Suprapubic skin (tissue), 4 donors: ENCODE measurements at regions not wholly inside any gene's neighbourhood (a gene's known extent, or its start where the extent isn't known, plus 50 kb on each side); places are given as distances from the start of the nearest gene placed in this dataset.
A peak's percentile ranks its signal among the peaks of the same experiment; 100 is the strongest.
"Not testable (repeated sequence)": the region's sequence is repeated elsewhere in the genome, so short reads cannot be mapped to it uniquely, and the experiment has no call there.

ENCODE experiments used
- DNase-seq, 2 donors: peaks; one replicate each; pipeline ENCODE4 v3.0.0-alpha.2; 2019; ENCODE audit warnings: low spot score in 2 of 2
- H3K27ac ChIP-seq: fragments of 200-600 bp; sonication (generic); one replicate; pipeline ENCODE4 v1.5.1; 2019
- H3K27me3 ChIP-seq: fragments of 200-600 bp; sonication (generic); one replicate; pipeline ENCODE4 v1.5.1; 2019
- H3K36me3 ChIP-seq: fragments of 200-600 bp; sonication (generic); one replicate; pipeline ENCODE4 v1.5.1; 2019
- H3K4me1 ChIP-seq: fragments of 200-600 bp; sonication (generic); one replicate; pipeline ENCODE4 v1.5.1; 2019
- H3K4me3 ChIP-seq: fragments of 200-600 bp; sonication (generic); one replicate; pipeline ENCODE4 v1.5.1; 2019; ENCODE audit warnings: mild to moderate bottlenecking
- H3K9me3 ChIP-seq: fragments of 200-600 bp; sonication (generic); one replicate; pipeline ENCODE4 v1.5.1; 2019
- EP300 ChIP-seq: sonication (generic); formaldehyde crosslinking; IDR thresholded peaks from one replicate; pipeline ENCODE4 v1.6.1; 2017; ENCODE audit warnings: antibody characterized with exemption
- POLR2A ChIP-seq, 2 donors: fragments of 450-650 bp; IDR thresholded peaks; one replicate each; pipeline ENCODE4 v1.6.1; 2017; ENCODE audit warnings: antibody characterized with exemption in 2 of 2, mild to moderate bottlenecking in 2 of 2, moderate library complexity in 2 of 2
- POLR2AphosphoS5 ChIP-seq, 3 donors: sonication (generic); formaldehyde crosslinking; IDR thresholded peaks; one replicate each; pipeline ENCODE4 v1.6.1; 2017; ENCODE audit warnings: antibody characterized with exemption in 3 of 3
- WGBS: methylation state at CpG from one replicate; pipeline ENCODE4 v1.1.5; 2018; 5-methylcytosine and 5-hydroxymethylcytosine counted together
- TF ChIP-seq, protein P1 (sequence below), 2 donors: fragments of 200-600 bp in 1 of 2; fragments of 450-650 bp in 1 of 2; sonication (generic) in 1 of 2; IDR thresholded peaks; one replicate each; pipeline ENCODE4 v1.5.1; 2016 to 2019; ENCODE audit warnings: antibody characterized with exemption in 2 of 2, mild to moderate bottlenecking in 1 of 2, moderate library complexity in 1 of 2

DNA sequence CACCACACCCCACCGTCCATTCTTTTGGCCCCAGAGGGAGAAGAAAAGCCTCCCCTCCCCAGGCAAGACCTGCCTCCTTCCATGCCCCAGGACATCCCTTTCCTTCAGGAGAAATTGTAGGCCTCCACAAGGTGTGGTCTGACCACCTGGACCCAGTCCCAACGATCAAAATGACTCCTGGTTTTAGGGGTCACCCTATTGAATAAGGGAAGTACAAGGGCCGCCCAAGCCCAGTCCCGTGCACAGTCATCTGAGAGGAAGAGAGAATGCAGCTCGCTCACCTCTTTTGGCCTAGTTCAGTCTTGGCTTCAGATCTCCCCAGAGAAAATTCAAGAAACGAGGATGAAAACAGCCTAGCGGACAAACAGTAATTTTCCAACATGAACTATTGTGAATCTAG, 249.1 kb downstream of the UACA start:
- Histone ChIP-seq H3K4me3 (no peak overlapping the region), H3K27ac (no peak overlapping the region), H3K27me3 (peaks cover 4% of the 10 kb centered on the region), H3K4me1 (peaks cover 9% of the 10 kb centered on the region), H3K36me3 (no peaks in the 10 kb centered on the region), H3K9me3 (peaks cover 18% of the 10 kb centered on the region)
- no peak for DNase-seq
- WGBS: 88% methylated on average over 6 of the region's 7 CpGs
- TF ChIP-seq EP300 (no peak), POLR2A (IDR thresholded peaks at IDR 0.05) (no peak), POLR2AphosphoS5 (IDR thresholded peaks at IDR 0.05) (no peak)
- TF ChIP-seq, protein P1, sequence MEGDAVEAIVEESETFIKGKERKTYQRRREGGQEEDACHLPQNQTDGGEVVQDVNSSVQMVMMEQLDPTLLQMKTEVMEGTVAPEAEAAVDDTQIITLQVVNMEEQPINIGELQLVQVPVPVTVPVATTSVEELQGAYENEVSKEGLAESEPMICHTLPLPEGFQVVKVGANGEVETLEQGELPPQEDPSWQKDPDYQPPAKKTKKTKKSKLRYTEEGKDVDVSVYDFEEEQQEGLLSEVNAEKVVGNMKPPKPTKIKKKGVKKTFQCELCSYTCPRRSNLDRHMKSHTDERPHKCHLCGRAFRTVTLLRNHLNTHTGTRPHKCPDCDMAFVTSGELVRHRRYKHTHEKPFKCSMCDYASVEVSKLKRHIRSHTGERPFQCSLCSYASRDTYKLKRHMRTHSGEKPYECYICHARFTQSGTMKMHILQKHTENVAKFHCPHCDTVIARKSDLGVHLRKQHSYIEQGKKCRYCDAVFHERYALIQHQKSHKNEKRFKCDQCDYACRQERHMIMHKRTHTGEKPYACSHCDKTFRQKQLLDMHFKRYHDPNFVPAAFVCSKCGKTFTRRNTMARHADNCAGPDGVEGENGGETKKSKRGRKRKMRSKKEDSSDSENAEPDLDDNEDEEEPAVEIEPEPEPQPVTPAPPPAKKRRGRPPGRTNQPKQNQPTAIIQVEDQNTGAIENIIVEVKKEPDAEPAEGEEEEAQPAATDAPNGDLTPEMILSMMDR (IDR thresholded peaks at IDR 0.05): no peak

DNA sequence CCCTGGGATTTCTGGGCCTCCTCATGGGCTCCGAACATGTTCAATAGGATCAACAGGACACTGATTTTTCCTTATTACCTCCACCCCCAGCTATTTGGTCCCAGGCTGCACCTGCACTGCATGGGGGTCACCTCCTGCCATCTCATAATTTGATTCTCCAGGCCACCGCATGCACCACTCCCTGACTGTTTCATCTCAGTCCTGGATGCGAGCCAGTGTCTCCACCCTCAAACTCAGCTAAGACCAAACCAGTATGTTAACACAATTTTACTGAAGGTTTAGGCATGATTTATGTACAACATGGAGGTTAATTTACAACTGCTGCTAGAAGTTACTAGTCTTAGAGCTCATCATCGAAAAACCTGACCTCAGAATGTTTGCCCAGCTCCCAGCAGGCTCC, 249.5 kb downstream of the UACA start:
- DNase-seq: no peak
- no peak overlapping the region for H3K27ac ChIP-seq
- WGBS: 53% methylated on average over 4 of the region's 4 CpGs
- H3K36me3 ChIP-seq: no peaks in the 10 kb centered on the region
- no peak for TF ChIP-seq POLR2AphosphoS5 (IDR thresholded peaks at IDR 0.05)
- TF ChIP-seq, protein P1 (IDR thresholded peaks at IDR 0.05): no peak
- TF ChIP-seq POLR2A (IDR thresholded peaks at IDR 0.05): no peak
- TF ChIP-seq EP300: no peak
- no peak overlapping the region for H3K4me3 ChIP-seq
- peaks cover 4% of the 10 kb centered on the region for H3K27me3 ChIP-seq
- peaks cover 9% of the 10 kb centered on the region for H3K4me1 ChIP-seq
- H3K9me3 ChIP-seq: peaks cover 18% of the 10 kb centered on the region

DNA sequence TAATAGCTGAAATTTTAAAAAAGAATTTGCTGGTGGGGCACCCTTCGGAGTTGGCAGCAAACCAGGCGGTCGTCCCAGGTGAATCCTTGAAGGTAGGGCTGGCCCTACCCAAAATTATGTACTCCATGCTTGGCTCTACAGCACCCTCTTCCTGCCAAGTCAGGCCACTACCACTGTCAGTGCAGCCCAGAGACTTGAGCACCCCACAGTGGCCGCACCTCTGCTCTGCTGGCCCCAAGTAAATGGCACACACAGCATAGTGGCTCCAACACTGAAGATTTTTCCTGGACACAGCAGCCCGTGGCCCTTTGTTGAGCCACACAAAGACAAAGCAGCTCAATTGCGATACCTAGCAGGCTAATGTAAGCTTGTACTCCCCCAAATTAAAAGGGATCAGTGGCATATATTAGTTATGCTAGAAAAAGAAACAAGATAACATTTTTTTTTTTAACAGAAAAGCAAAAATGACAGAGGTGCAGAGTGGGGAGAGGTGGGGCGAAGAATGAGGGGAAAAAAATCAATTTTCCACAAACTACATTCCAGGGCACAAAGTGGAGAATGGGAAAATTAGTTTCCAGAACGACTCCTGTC, 250.5 kb downstream of the UACA start:
- Histone ChIP-seq H3K4me3 (no peak overlapping the region), H3K36me3 (no peaks in the 10 kb centered on the region), H3K9me3 (peaks cover 18% of the 10 kb centered on the region), H3K27me3 (peaks cover 4% of the 10 kb centered on the region), H3K27ac (no peak overlapping the region), H3K4me1 (peaks cover 7% of the 10 kb centered on the region)
- TF ChIP-seq, protein P1 (IDR thresholded peaks at IDR 0.05): peak in 1 of 2 donors; percentile 34
- no peak for TF ChIP-seq POLR2A (IDR thresholded peaks at IDR 0.05)
- WGBS: 80% methylated on average over 8 of the region's 8 CpGs
- DNase-seq: no peak

DNA sequence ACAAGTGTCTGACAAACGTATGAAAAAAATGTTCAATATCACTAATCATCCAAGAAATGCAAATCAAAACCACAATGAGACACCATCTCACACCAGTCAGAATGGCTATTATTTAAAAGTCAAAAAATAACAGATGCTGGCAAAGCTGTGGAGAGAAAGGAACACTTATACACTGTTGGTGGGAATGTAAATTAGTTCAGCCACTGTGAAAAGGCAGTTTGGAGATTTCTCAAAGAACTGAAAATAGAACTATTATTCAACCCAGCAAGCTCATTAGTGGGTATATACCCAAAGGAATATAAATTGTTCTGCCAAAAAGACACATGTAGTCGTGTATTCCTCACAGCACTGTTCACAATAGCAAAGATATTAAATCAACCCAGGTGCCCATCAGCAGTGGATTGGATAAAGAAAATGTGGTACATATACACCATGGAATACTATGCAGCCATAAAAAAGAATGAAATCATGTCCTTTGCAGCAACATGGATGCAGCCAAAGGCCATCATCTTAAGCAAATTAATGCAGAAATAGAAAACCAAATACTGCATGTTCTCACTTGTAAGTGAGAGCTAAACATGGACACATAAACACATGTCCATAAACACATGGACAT, 251.3 kb downstream of the UACA start:
- not testable (repeated sequence) for DNase-seq, H3K27me3 ChIP-seq, H3K4me1 ChIP-seq, H3K27ac ChIP-seq, H3K36me3 ChIP-seq, H3K4me3 ChIP-seq
- 54% methylated on average over 2 of the region's 2 CpGs for WGBS
- peaks cover 18% of the 10 kb centered on the region for H3K9me3 ChIP-seq

DNA sequence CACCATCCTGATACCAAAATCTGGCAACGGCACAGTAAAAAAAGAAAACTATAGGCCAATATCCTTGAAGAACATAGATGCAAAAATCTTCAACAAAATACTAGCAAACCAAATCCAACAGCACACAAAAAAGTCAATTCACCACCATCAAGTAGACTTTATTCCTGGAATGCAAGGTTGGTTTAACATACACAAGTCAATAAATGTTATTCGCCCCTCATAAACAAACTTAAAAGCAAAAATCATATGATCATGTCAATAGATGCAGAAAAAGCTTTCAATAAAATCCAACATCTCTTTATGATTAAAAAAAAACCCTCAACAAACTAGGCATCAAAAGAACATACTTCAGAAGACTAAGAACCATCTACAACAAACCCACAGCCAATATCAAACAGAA, 252.9 kb downstream of the UACA start:
- peaks cover 10% of the 10 kb centered on the region for H3K4me1 ChIP-seq
- no peak overlapping the region for H3K27ac ChIP-seq
- H3K9me3 ChIP-seq: peaks cover 18% of the 10 kb centered on the region
- H3K4me3 ChIP-seq: no peak overlapping the region
- no peaks in the 10 kb centered on the region for H3K36me3 ChIP-seq
- H3K27me3 ChIP-seq: no peaks in the 10 kb centered on the region
- no peak for DNase-seq
- WGBS: 98% methylated on average over 2 of the region's 2 CpGs
- TF ChIP-seq POLR2AphosphoS5 (IDR thresholded peaks at IDR 0.05) (no peak), POLR2A (IDR thresholded peaks at IDR 0.05) (no peak), EP300 (no peak)
- TF ChIP-seq, protein P1 (IDR thresholded peaks at IDR 0.05): no peak

DNA sequence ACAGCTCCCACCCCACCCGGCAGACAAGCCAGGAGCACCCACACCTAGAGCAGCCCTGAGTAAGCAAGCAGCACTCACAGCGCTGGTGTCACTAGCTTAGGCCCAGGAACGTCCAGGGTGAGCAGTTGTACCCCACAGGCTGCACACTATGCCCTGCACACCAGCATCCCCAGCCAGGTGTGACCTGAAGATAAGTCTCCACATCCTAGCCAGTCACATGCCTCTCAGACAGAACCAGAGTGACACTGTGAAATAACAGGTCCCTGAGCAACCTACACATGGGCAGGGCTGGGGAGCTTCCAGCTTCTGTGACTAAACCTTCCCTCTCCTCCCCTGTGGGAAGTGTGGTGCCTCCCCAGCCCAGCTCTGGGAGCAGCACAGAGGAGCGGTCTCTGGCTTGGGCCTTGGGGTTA, 253.6 kb downstream of the UACA start:
- Histone ChIP-seq H3K27ac (no peak overlapping the region), H3K4me1 (peaks cover 17% of the 10 kb centered on the region)

More for the DNA sequence above, 253.6 kb downstream of the UACA start:
- no peak overlapping the region for H3K4me3 ChIP-seq
- 100% methylated on average over 1 of the region's 4 CpGs for WGBS
- no peak for DNase-seq
- TF ChIP-seq EP300 (no peak), POLR2A (IDR thresholded peaks at IDR 0.05) (no peak), POLR2AphosphoS5 (IDR thresholded peaks at IDR 0.05) (no peak)
- TF ChIP-seq, protein P1 (IDR thresholded peaks at IDR 0.05): no peak
- no peaks in the 10 kb centered on the region for H3K27me3 ChIP-seq
- no peaks in the 10 kb centered on the region for H3K36me3 ChIP-seq
- H3K9me3 ChIP-seq: peaks cover 18% of the 10 kb centered on the region
